ENCODE measurements at regions not wholly inside any gene's neighbourhood (a gene's known extent, or its start where the extent isn't known, plus 50 kb on each side); places are given as distances from the start of the nearest gene placed in this dataset.

- Mint-ChIP-seq H3K36me3 (ENCODE audit: low read depth) (no peaks in the 10 kb centered on the region), H3K27me3 (ENCODE audit: low read depth) (peaks cover 12% of the 10 kb centered on the region), H3K4me1 (no peaks in the 10 kb centered on the region), H3K9me3 (peaks cover 9% of the 10 kb centered on the region), H3K4me3 (no peak overlapping the region), H3K27ac (ENCODE audit: unreplicated experiment) (no peak overlapping the region)
- DNase-seq (ENCODE audit: low read depth, low spot score) = no peak
- TF ChIP-seq, protein P1, sequence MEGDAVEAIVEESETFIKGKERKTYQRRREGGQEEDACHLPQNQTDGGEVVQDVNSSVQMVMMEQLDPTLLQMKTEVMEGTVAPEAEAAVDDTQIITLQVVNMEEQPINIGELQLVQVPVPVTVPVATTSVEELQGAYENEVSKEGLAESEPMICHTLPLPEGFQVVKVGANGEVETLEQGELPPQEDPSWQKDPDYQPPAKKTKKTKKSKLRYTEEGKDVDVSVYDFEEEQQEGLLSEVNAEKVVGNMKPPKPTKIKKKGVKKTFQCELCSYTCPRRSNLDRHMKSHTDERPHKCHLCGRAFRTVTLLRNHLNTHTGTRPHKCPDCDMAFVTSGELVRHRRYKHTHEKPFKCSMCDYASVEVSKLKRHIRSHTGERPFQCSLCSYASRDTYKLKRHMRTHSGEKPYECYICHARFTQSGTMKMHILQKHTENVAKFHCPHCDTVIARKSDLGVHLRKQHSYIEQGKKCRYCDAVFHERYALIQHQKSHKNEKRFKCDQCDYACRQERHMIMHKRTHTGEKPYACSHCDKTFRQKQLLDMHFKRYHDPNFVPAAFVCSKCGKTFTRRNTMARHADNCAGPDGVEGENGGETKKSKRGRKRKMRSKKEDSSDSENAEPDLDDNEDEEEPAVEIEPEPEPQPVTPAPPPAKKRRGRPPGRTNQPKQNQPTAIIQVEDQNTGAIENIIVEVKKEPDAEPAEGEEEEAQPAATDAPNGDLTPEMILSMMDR (conservative IDR thresholded peaks at IDR 0.05) = no peak
Measured at GRCh38 chr19:27929399-27929798, 1283.6 kb downstream of the UQCRFS1 start.

- H3K9me3 Mint-ChIP-seq = peaks cover 10% of the 10 kb centered on the region
- no peaks in the 10 kb centered on the region for H3K4me1 Mint-ChIP-seq
- TF ChIP-seq, protein P1 (conservative IDR thresholded peaks at IDR 0.05) = no peak
- H3K27ac Mint-ChIP-seq (ENCODE audit: unreplicated experiment) = no peak overlapping the region
- H3K27me3 Mint-ChIP-seq (ENCODE audit: low read depth) = peaks cover 5% of the 10 kb centered on the region
- no peak for DNase-seq (ENCODE audit: low read depth, low spot score)
- H3K4me3 Mint-ChIP-seq = no peak overlapping the region
- no peaks in the 10 kb centered on the region for H3K36me3 Mint-ChIP-seq (ENCODE audit: low read depth)
Measured at GRCh38 chr19:27925202-27925601, 1287.7 kb downstream of the UQCRFS1 start.

GRCh38 chr19:27922970-27923369 lies 1290.0 kb downstream of the UQCRFS1 start:
- TF ChIP-seq, protein P1 (conservative IDR thresholded peaks at IDR 0.05) = no peak
- peaks cover 16% of the 10 kb centered on the region for H3K9me3 Mint-ChIP-seq
- DNase-seq (ENCODE audit: low read depth, low spot score) = no peak
- no peak overlapping the region for H3K4me3 Mint-ChIP-seq
- H3K27me3 Mint-ChIP-seq (ENCODE audit: low read depth) = no peaks in the 10 kb centered on the region
- no peaks in the 10 kb centered on the region for H3K36me3 Mint-ChIP-seq (ENCODE audit: low read depth)
- H3K27ac Mint-ChIP-seq (ENCODE audit: unreplicated experiment) = no peak overlapping the region
- no peaks in the 10 kb centered on the region for H3K4me1 Mint-ChIP-seq

DNA sequence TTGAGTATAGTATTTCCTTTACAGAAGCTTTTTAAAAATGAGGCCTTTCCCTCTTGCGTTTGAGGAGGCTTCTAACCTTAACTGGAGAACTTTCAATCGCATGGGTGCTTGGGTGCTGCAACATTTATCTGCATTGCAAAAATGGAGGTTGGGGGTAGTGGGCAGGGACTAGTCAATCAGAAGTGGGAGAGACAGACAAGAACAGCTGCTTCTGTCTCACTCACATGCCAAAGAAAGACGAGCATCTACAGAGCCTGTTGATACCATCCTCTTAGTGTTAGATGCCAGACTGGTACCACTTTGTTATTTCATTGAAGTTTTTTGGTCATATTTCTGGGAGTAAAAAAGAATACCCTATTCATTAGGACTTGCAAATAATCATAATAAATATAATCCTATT lies 1292.2 kb downstream of the UQCRFS1 start:
- Mint-ChIP-seq H3K4me3 (no peak overlapping the region), H3K4me1 (no peaks in the 10 kb centered on the region), H3K36me3 (ENCODE audit: low read depth) (no peaks in the 10 kb centered on the region), H3K27ac (ENCODE audit: unreplicated experiment) (no peak overlapping the region), H3K9me3 (peaks cover 16% of the 10 kb centered on the region), H3K27me3 (ENCODE audit: low read depth) (peaks cover under 1% of the 10 kb centered on the region)
- DNase-seq (ENCODE audit: low read depth, low spot score) = no peak
- TF ChIP-seq, protein P1 (conservative IDR thresholded peaks at IDR 0.05) = no peak

GRCh38 chr19:27918818-27919217 lies 1294.1 kb downstream of the UQCRFS1 start:
- H3K9me3 Mint-ChIP-seq = peaks cover 13% of the 10 kb centered on the region
- no peaks in the 10 kb centered on the region for H3K36me3 Mint-ChIP-seq (ENCODE audit: low read depth)
- H3K4me1 Mint-ChIP-seq = no peaks in the 10 kb centered on the region
- no peak overlapping the region for H3K4me3 Mint-ChIP-seq
- TF ChIP-seq, protein P1 (conservative IDR thresholded peaks at IDR 0.05) = no peak
- no peak overlapping the region for H3K27ac Mint-ChIP-seq (ENCODE audit: unreplicated experiment)
- DNase-seq (ENCODE audit: low read depth, low spot score) = no peak
- H3K27me3 Mint-ChIP-seq (ENCODE audit: low read depth) = peaks cover 5% of the 10 kb centered on the region
